ENCODE measurements at regions not wholly inside any gene's neighbourhood (a gene's known extent, or its start where the extent isn't known, plus 50 kb on each side); places are given as distances from the start of the nearest gene placed in this dataset.

DNA sequence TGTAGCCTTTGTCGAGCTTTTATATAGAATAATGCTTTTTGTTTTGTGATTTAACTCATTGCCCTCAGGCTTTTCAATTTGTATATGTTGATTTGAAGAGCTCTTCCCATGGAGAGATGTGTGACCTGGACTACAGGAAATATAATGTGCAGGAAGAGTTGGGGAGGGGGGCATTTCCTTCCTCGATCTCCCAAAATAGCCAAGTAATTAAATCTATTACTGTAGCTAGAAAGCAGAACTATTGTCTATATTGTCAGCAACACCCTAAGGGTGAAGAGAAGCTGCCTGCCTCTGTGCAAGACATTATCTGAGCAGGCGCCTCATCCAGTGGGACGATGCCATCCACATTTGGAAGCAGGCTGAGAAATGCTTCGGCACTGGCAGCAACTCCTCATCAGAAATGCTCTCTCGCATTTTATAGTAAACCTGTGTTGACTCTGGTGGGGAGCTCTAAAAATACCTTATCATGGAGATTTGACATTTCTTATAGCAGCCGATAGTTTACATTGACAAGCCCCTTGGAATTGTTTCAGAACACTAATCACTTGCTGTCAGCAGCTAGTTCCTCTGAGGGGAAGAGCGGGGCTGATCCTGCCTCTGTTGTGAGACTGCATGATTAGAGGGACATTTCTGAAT lies 392.5 kb upstream of the RGS6 start:
- no peak for ATAC-seq (ENCODE audit: low FRiP score)
- DNase-seq (ENCODE audit: low spot score) = no peak
- TF ChIP-seq, protein P1, sequence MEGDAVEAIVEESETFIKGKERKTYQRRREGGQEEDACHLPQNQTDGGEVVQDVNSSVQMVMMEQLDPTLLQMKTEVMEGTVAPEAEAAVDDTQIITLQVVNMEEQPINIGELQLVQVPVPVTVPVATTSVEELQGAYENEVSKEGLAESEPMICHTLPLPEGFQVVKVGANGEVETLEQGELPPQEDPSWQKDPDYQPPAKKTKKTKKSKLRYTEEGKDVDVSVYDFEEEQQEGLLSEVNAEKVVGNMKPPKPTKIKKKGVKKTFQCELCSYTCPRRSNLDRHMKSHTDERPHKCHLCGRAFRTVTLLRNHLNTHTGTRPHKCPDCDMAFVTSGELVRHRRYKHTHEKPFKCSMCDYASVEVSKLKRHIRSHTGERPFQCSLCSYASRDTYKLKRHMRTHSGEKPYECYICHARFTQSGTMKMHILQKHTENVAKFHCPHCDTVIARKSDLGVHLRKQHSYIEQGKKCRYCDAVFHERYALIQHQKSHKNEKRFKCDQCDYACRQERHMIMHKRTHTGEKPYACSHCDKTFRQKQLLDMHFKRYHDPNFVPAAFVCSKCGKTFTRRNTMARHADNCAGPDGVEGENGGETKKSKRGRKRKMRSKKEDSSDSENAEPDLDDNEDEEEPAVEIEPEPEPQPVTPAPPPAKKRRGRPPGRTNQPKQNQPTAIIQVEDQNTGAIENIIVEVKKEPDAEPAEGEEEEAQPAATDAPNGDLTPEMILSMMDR (IDR thresholded peaks at IDR 0.05) = no peak

DNA sequence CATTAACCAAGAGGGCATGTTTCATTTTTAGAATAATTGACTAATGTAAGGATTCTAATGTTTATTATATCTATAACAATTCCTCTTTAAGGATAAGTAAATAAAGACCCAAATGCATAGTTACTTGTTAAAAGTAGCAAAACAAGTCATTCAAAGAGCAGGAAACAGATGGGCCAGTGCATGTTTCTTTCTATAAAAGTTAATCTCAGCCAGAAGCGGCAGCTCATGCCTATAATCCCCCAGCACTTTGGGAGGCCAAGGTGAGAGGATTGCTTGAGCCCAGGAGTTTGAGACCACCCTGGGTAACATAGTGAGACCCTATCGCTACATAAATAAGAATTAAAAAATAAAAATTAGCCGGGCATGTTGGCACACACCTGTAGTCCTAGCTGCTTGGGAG lies 391.0 kb upstream of the RGS6 start:
- no peak for ATAC-seq (ENCODE audit: low FRiP score)
- no peak for DNase-seq (ENCODE audit: low spot score)
- TF ChIP-seq, protein P1 (IDR thresholded peaks at IDR 0.05) = no peak

DNA sequence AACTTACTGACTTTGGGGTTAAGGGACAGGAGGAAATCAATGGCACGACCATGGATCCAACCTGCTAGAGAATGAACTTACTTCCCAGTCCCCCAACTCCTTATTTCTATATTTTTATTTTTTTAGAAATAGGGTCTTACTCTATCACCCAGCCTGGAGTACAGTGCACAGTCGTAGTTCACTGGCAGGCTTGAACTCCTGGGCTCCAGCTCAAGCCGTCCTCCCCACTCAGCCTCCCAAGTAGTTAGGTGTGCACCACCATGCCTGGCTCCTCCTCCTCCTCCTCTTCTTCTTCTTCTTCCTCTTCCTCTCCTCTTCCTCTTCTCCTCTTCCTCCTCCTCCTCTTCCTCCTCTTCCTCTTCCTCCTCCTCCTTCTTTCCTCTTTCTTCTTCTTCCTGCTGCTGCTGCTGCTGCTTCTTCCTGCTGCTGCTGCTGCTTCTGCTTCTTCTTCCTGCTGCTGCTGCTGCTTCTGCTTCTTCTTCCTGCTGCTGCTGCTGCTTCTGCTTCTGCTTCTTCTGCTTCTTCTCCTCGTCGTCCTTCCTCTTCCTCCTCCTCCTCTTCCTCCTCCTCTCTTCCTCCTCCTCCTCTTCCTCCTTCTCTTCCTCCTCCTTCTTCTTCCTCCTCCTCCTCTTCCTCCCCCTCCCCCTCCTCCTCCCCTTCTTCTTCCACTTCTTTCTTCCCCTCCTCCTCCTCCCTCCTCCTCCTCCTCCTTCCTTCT lies 390.1 kb upstream of the RGS6 start:
- TF ChIP-seq, protein P1 (IDR thresholded peaks at IDR 0.05) = no peak
- ATAC-seq (ENCODE audit: low FRiP score) (no peak), DNase-seq (ENCODE audit: low spot score) (no peak)

DNA sequence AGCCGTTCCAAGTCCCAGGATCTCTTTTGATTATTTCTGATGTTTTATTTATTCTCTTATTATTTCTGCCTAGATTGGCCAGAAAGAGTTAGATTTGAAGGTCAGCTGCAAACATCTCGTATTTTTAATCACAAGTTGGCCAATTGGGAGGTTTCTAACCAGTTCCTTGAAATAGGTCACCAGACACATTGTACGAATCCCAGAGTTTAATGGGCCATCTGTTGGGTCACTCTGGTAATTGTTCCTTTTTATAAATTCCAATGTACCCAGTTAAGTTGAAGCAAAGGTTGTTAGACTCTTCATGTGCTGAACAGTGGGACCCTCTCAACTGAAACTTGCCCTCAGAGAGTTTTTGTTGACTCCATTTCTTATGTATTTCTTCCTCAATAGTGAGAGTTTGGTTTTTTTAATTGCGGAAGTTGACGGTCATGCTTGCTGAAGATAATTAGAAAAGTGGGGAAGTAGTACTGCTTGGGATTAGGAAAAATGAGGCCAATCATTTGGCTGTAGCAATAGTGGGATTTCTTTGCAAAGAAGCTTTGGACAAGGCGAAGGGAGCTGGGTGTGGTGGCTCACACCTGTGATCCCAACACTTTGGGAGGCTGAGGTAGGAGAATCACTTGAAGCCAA lies 382.7 kb upstream of the RGS6 start:
- TF ChIP-seq, protein P1 (IDR thresholded peaks at IDR 0.05) = no peak
- no peak for DNase-seq (ENCODE audit: low spot score)
- ATAC-seq (ENCODE audit: low FRiP score) = no peak

DNA sequence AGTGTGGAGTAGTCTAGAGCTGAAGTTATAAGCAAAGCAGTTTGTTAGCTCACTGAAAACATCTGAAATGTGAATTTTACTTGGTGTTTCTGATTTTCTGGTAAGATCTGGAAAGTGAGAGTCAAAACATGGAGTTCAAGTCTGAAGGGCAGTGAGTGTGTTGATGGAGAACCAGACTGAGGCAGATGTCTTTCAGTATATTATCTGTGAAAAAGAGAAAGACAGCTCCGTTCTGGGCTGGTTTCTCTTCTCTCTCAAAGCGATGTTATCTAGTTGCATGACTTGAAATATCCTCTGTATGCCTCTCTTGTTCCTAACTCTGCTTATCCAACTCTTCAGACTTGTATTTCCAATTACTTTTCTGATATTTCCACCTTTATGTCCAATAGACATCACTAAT lies 381.9 kb upstream of the RGS6 start:
- ATAC-seq (ENCODE audit: low FRiP score) = no peak
- no peak for DNase-seq (ENCODE audit: low spot score)
- TF ChIP-seq, protein P1 (IDR thresholded peaks at IDR 0.05) = no peak

DNA sequence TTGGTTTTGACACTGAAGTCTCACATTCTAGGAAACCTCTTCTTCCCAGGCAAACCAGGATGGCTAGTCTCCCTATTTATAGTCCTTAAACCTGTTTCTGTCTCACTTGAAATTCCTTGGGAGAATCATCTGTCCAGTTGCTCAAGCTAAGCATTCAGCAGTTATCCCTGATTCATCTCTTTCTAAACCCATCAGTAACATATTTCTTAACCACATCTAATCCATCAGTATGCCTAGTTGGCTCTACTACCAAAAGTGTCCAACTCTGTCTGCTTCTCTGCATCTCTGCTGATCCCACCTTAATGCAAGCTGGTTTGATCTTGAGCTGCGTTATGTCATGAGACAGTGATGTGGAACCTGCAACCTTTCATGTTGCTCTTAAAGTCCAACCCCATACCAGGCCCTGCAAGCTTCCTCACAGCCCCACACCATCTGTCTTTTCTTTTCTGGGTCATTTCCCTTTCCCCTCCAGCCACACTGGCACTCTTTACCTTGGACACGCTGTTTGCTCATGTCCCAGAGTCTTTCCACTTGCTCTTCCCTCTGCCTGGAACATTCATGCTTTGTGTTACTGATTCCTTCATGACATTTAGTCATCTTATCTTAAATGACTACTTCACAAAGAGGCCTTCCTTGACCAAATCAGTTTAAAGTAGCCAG lies 380.8 kb upstream of the RGS6 start:
- ATAC-seq (ENCODE audit: low FRiP score) (no peak), DNase-seq (ENCODE audit: low spot score) (no peak)
- TF ChIP-seq, protein P1 (IDR thresholded peaks at IDR 0.05) = no peak
